A549 (cell line): ENCODE measurements at regions not wholly inside any gene's neighbourhood (a gene's known extent, or its start where the extent isn't known, plus 50 kb on each side); places are given as distances from the start of the nearest gene placed in this dataset.

Experiments
- ATAC-seq, 2 experiments: fragments of 200-7000 bp in 1 of 2; fragments of >200 bp in 1 of 2; cut with Nextera tagmentation in 1 of 2; cut with Tn5 transposase in 1 of 2; 3 replicates each; pipeline versions ENCODE4 v1.8.0 to v1.9.1; 2018 to 2020; ENCODE audit warnings: mild to moderate bottlenecking in 1 of 2, moderate library complexity in 1 of 2
- CTCF ChIA-PET: fragments of 300-600 bp; sonication (Branson Sonifier 250); formaldehyde crosslinking; extraction: SDS; loops from one replicate; lab custom pipeline; 2021; ENCODE audit warnings: antibody characterized with exemption, inconsistent platforms; lab: Yijun Ruan, JAX
- POLR2A ChIA-PET: fragments of 350-600 bp; formaldehyde crosslinking; extraction: SDS; loops from one replicate; lab custom pipeline; 2021; ENCODE audit warnings: antibody characterized with exemption, inconsistent platforms; lab: Yijun Ruan, JAX
- DNase-seq, 2 experiments: peaks; one replicate each; pipeline versions ENCODE4 v3.0.0 to v3.0.0-alpha.2; 2011 to 2016; ENCODE audit warnings: low read depth in 1 of 2, low spot score in 1 of 2
- FAIRE-seq: peaks from 2 replicates; lab custom pipeline; 2011; peaks lifted over from hg19 to GRCh38; lab: Jason Lieb, UNC
- H3K27ac ChIP-seq, 2 experiments: fragments of >200 bp; sonication (Bioruptor Twin); formaldehyde crosslinking; 3 replicates each; pipeline ENCODE4 v1.5.1; 2016 to 2017
- H3K4me1 ChIP-seq: fragments of >200 bp; sonication (Bioruptor Twin); formaldehyde crosslinking; 3 replicates; pipeline ENCODE4 v1.6.1; 2016
- H3K4me2 ChIP-seq: fragments of >200 bp; sonication (Bioruptor Twin); formaldehyde crosslinking; 3 replicates; pipeline ENCODE4 v1.6.1; 2016
- H3K4me3 ChIP-seq: fragments of >200 bp; sonication (Bioruptor Twin); formaldehyde crosslinking; 3 replicates; pipeline ENCODE4 v1.5.1; 2016
- H3K9me3 ChIP-seq: fragments of >200 bp; sonication (Bioruptor Twin); formaldehyde crosslinking; 3 replicates; pipeline ENCODE4 v1.6.1; 2016
- CBX2 ChIP-seq: fragments of 200-600 bp; sonication (generic); IDR thresholded peaks from 2 replicates; pipeline ENCODE4 v1.6.1; 2016; ENCODE audit warnings: low read depth, mild to moderate bottlenecking, borderline replicate concordance
- CBX8 ChIP-seq: fragments of 200-600 bp; sonication (generic); IDR thresholded peaks from 2 replicates; pipeline ENCODE4 v1.6.1; 2016
- CEBPB ChIP-seq, 2 experiments: fragments of >200 bp in 1 of 2; sonication (Bioruptor Twin) in 1 of 2; formaldehyde crosslinking in 1 of 2; IDR thresholded peaks; 2 replicates each; pipeline ENCODE4 v1.6.1; 2012 to 2016
- CHD4 ChIP-seq: fragments of 200-600 bp; sonication (generic); IDR thresholded peaks from 2 replicates; pipeline ENCODE4 v1.6.1; 2016; ENCODE audit warnings: antibody characterized with exemption, mild to moderate bottlenecking, borderline replicate concordance
- EHF ChIP-seq: fragments of 250-450 bp; sonication (Bioruptor Pico); IDR thresholded peaks from 2 replicates; pipeline ENCODE4 v1.5.0; 2020; ENCODE audit warnings: mild to moderate bottlenecking
- EHMT2 ChIP-seq: fragments of 200-600 bp; sonication (generic); IDR thresholded peaks from 2 replicates; pipeline ENCODE4 v1.6.1; 2016; ENCODE audit warnings: antibody characterized with exemption, low read depth, mild to moderate bottlenecking, moderate library complexity
- FOXS1 ChIP-seq: fragments of 250-450 bp; sonication (Bioruptor Pico); IDR thresholded peaks from 2 replicates; pipeline ENCODE4 v1.5.0; 2020; ENCODE audit warnings: mild to moderate bottlenecking, moderate library complexity
- GATA3 ChIP-seq: IDR thresholded peaks from 2 replicates; pipeline ENCODE4 v1.6.1; 2012; ENCODE audit warnings: borderline replicate concordance
- HDAC2 ChIP-seq: fragments of 200-600 bp; sonication (generic); IDR thresholded peaks from 2 replicates; pipeline ENCODE4 v1.6.1; 2016
- HES2 ChIP-seq: fragments of >200 bp; sonication (Bioruptor Twin); formaldehyde crosslinking; IDR thresholded peaks from 2 replicates; pipeline ENCODE4 v1.6.1; 2016
- HEYL ChIP-seq: fragments of 250-450 bp; sonication (Bioruptor Pico); IDR thresholded peaks from 2 replicates; pipeline ENCODE4 v1.8.0; 2021; ENCODE audit warnings: mild to moderate bottlenecking, moderate library complexity
- HOXB13 ChIP-seq: fragments of 250-450 bp; sonication (Bioruptor Pico); IDR thresholded peaks from 2 replicates; pipeline ENCODE4 v1.5.0; 2020; ENCODE audit warnings: low read depth, mild to moderate bottlenecking, moderate library complexity
- HOXB5 ChIP-seq: fragments of 250-450 bp; sonication (Bioruptor Pico); IDR thresholded peaks from 2 replicates; pipeline ENCODE4 v1.5.0; 2020; ENCODE audit warnings: mild to moderate bottlenecking, moderate library complexity
- JUN ChIP-seq, 2 experiments: fragments of >200 bp; sonication (Bioruptor Twin); formaldehyde crosslinking; IDR thresholded peaks; 2 replicates in 1 of 2; 3 replicates in 1 of 2; pipeline ENCODE4 v1.6.1; 2016 to 2017
- JUNB ChIP-seq: fragments of >200 bp; sonication (Bioruptor Twin); formaldehyde crosslinking; IDR thresholded peaks from 2 replicates; pipeline ENCODE4 v1.6.1; 2016
- KDM1A ChIP-seq: fragments of 200-600 bp; sonication (generic); IDR thresholded peaks from 2 replicates; pipeline ENCODE4 v1.6.1; 2016; ENCODE audit warnings: low read depth, mild to moderate bottlenecking
- KDM5A ChIP-seq: fragments of 200-600 bp; sonication (generic); IDR thresholded peaks from 2 replicates; pipeline ENCODE4 v1.6.1; 2016; ENCODE audit warnings: antibody characterized with exemption, mild to moderate bottlenecking
- MAZ ChIP-seq: fragments of 150-350 bp; IDR thresholded peaks from 2 replicates; pipeline ENCODE4 v1.6.1; 2014; ENCODE audit warnings: antibody characterized with exemption, low read depth, low read length, borderline replicate concordance
- MYC ChIP-seq: IDR thresholded peaks from 2 replicates; pipeline ENCODE4 v1.6.1; 2012; ENCODE audit warnings: mild to moderate bottlenecking, inconsistent platforms, low read length, improper control_type of control experiment, borderline replicate concordance
- NFE2L2 ChIP-seq: fragments of 150-350 bp; conservative IDR thresholded peaks from 2 replicates; pipeline ENCODE4 v1.6.1; 2014; ENCODE audit warnings: low read length
- RCOR1 ChIP-seq: fragments of 150-350 bp; IDR thresholded peaks from 2 replicates; pipeline ENCODE4 v1.6.1; 2014; ENCODE audit warnings: antibody characterized with exemption, low read length, low read depth
- REST ChIP-seq: fragments of 200-600 bp; sonication (generic); IDR thresholded peaks from 2 replicates; pipeline ENCODE4 v1.6.1; 2016; ENCODE audit warnings: antibody characterized with exemption, mild to moderate bottlenecking, moderate library complexity
- RFX5 ChIP-seq: fragments of 450-650 bp; IDR thresholded peaks from 2 replicates; pipeline ENCODE4 v1.7.1; 2014; ENCODE audit warnings: antibody characterized with exemption, mild to moderate bottlenecking, moderate library complexity
- SMC3 ChIP-seq: fragments of >200 bp; sonication (Bioruptor Twin); formaldehyde crosslinking; IDR thresholded peaks from 3 replicates; pipeline ENCODE4 v1.6.1; 2018; ENCODE audit warnings: inconsistent platforms
- TFCP2L1 ChIP-seq: fragments of 250-450 bp; sonication (Bioruptor Pico); IDR thresholded peaks from 2 replicates; pipeline ENCODE4 v1.5.0; 2021; ENCODE audit warnings: mild to moderate bottlenecking
- TP53 ChIP-seq: fragments of 250-450 bp; sonication (Bioruptor Pico); IDR thresholded peaks from 2 replicates; pipeline ENCODE4 v1.5.0; 2021; ENCODE audit warnings: mild to moderate bottlenecking, moderate library complexity
- ZFP36 ChIP-seq: fragments of 450-650 bp; IDR thresholded peaks from 2 replicates; pipeline ENCODE4 v1.6.1; 2014; ENCODE audit warnings: borderline replicate concordance; ENCODE audit not compliant: partially characterized antibody
- WGBS: methylation state at CpG from one replicate; pipeline ENCODE4 v1.1.6; 2017; ENCODE audit errors: missing lambda C conversion rate; 5-methylcytosine and 5-hydroxymethylcytosine counted together
- TF ChIP-seq, protein P1 (sequence below): fragments of >200 bp; sonication (Bioruptor Twin); formaldehyde crosslinking; IDR thresholded peaks from 3 replicates; pipeline ENCODE4 v1.5.1; 2016
- TF ChIP-seq, protein P2 (sequence below): fragments of 250-450 bp; sonication (Bioruptor Pico); IDR thresholded peaks from 2 replicates; pipeline ENCODE4 v1.5.0; 2021; ENCODE audit warnings: mild to moderate bottlenecking, moderate library complexity, borderline replicate concordance

GRCh38 chr14:26933431-26933830 is 335.6 kb upstream of the NOVA1 start:
- ATAC-seq (no peak), FAIRE-seq (no peak), DNase-seq (no peak)
- TF ChIP-seq MYC, result no peak
- Histone ChIP-seq H3K9me3 (no peaks in the 10 kb centered on the region), H3K4me3 (no peak overlapping the region), H3K4me2 (peak overlapping the region; percentile 44), H3K4me1 (peaks cover 11% of the 10 kb centered on the region; the same call in 2 of the 3 replicates), H3K27ac (no peak overlapping the region)
- ChIA-PET POLR2A (no interaction called here), CTCF (no interaction called here)
- WGBS, result 29% methylated on average over 4 of the region's 4 CpGs

DNA sequence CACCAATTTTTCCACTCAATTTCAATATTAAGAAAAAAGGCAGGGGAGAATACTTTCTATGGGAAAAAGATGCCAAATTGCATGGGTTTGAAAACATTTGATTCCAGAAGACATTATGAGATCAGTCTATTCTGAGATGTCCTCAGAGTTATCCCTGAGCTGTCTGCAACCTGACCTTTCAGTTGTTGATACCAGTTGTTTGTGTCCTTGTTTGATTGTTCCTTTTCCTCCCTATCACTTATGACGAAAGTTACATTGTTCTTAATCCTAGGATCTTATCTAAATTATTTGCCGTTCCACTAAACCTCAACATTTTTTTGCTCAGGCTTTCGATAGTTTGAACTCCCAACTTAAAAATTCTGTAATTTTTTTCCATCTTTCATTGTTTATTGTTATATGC is 336.3 kb upstream of the NOVA1 start:
- POLR2A ChIA-PET, result no interaction called here
- CTCF ChIA-PET, result no interaction called here
- no peaks in the 10 kb centered on the region for H3K9me3 ChIP-seq
- ATAC-seq (no peak), FAIRE-seq (peak; percentile 63), DNase-seq (no peak)
- no peak overlapping the region for H3K27ac ChIP-seq
- H3K4me3 ChIP-seq, result no peak overlapping the region
- WGBS, result 82% methylated on average over 3 of the region's 3 CpGs
- H3K4me2 ChIP-seq, result no peak overlapping the region
- no peak for TF ChIP-seq JUNB
- TF ChIP-seq JUN (IDR thresholded peaks at IDR 0.05), result no peak
- TF ChIP-seq HOXB13 (CRISPR knock-in tag), result no peak
- TF ChIP-seq MAZ, result no peak
- TF ChIP-seq EHMT2, result no peak
- TF ChIP-seq CEBPB (IDR thresholded peaks at IDR 0.05), result no peak
- TF ChIP-seq ZFP36, result no peak
- no peak for TF ChIP-seq CBX8
- TF ChIP-seq REST, result no peak
- TF ChIP-seq RFX5, result no peak
- no peak for TF ChIP-seq TP53 (CRISPR knock-in tag)
- no peak for TF ChIP-seq NFE2L2
- TF ChIP-seq FOXS1 (CRISPR knock-in tag), result no peak
- TF ChIP-seq RCOR1, result no peak
- no peak for TF ChIP-seq KDM5A
- H3K4me1 ChIP-seq, result peaks cover 11% of the 10 kb centered on the region; the same call in 2 of the 3 replicates

- WGBS, result 71% methylated on average over 4 of the region's 4 CpGs
- H3K9me3 ChIP-seq, result no peaks in the 10 kb centered on the region
- H3K4me1 ChIP-seq, result peaks cover 11% of the 10 kb centered on the region; the same call in 2 of the 3 replicates
- DNase-seq (no peak), FAIRE-seq (no peak), ATAC-seq (no peak)
- no peak overlapping the region for H3K4me3 ChIP-seq
- CTCF ChIA-PET, result no interaction called here
- no peak overlapping the region for H3K27ac ChIP-seq
- POLR2A ChIA-PET, result no interaction called here
- no peak overlapping the region for H3K4me2 ChIP-seq
- TF ChIP-seq GATA3, result no peak
- TF ChIP-seq KDM1A, result no peak
- no peak for TF ChIP-seq CHD4
- TF ChIP-seq, protein P1, sequence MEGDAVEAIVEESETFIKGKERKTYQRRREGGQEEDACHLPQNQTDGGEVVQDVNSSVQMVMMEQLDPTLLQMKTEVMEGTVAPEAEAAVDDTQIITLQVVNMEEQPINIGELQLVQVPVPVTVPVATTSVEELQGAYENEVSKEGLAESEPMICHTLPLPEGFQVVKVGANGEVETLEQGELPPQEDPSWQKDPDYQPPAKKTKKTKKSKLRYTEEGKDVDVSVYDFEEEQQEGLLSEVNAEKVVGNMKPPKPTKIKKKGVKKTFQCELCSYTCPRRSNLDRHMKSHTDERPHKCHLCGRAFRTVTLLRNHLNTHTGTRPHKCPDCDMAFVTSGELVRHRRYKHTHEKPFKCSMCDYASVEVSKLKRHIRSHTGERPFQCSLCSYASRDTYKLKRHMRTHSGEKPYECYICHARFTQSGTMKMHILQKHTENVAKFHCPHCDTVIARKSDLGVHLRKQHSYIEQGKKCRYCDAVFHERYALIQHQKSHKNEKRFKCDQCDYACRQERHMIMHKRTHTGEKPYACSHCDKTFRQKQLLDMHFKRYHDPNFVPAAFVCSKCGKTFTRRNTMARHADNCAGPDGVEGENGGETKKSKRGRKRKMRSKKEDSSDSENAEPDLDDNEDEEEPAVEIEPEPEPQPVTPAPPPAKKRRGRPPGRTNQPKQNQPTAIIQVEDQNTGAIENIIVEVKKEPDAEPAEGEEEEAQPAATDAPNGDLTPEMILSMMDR, result no peak
- TF ChIP-seq, protein P2, sequence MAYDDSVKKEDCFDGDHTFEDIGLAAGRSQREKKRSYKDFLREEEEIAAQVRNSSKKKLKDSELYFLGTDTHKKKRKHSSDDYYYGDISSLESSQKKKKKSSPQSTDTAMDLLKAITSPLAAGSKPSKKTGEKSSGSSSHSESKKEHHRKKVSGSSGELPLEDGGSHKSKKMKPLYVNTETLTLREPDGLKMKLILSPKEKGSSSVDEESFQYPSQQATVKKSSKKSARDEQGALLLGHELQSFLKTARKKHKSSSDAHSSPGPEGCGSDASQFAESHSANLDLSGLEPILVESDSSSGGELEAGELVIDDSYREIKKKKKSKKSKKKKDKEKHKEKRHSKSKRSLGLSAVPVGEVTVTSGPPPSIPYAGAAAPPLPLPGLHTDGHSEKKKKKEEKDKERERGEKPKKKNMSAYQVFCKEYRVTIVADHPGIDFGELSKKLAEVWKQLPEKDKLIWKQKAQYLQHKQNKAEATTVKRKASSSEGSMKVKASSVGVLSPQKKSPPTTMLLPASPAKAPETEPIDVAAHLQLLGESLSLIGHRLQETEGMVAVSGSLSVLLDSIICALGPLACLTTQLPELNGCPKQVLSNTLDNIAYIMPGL (CRISPR knock-in tag), result no peak
- no peak for TF ChIP-seq CBX2
- TF ChIP-seq SMC3, result no peak
- TF ChIP-seq HOXB5 (CRISPR knock-in tag), result no peak
- no peak for TF ChIP-seq TFCP2L1 (CRISPR knock-in tag)
- no peak for TF ChIP-seq EHF (CRISPR knock-in tag)
- no peak for TF ChIP-seq HES2
- no peak for TF ChIP-seq HEYL (CRISPR knock-in tag)
- TF ChIP-seq HDAC2, result no peak
These were observed 337.9 kb upstream of the NOVA1 start for GRCh38 chr14:26935733-26936132.
